ENCODE measurements at regions not wholly inside any gene's neighbourhood (a gene's known extent, or its start where the extent isn't known, plus 50 kb on each side); places are given as distances from the start of the nearest gene placed in this dataset.
"Not testable (repeated sequence)": the region's sequence is repeated elsewhere in the genome, so short reads cannot be mapped to it uniquely, and the experiment has no call there.

DNA sequence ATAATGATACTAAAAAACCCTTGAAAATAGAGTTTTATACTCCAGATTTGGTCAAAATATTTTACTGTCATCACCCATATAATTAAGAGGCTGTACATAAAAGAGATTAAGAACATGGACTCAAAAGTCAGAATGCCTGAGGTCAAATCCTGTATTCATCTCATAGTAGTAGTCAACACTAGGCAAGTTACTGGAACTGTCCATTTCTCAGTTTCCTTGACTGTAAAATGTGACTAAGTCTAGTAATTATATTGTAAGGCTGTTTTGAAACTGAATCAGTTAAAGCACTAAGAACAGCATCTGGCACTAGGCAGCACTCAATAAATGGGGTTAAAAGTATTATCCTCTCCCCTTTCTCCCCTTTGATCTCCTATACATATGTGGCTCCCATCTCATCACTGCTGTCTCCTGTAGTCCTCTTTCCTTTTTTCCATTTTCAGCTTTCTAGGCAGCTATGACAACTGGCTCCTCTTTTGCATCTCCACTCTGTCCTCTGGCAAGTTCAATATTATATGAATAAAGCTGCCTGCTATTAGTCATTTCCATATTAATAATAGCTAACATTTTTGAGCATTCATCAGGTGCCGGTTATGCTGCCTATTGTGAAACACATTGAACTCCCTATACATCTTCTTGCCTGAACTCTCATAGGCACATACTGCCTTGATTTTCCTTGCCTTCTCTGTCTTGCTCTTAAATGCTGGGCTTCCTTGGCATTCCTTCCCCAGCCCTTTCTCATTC, 185.8 kb upstream of the NREP start:
- no peak for DNase-seq (ENCODE audit: low spot score)

DNA sequence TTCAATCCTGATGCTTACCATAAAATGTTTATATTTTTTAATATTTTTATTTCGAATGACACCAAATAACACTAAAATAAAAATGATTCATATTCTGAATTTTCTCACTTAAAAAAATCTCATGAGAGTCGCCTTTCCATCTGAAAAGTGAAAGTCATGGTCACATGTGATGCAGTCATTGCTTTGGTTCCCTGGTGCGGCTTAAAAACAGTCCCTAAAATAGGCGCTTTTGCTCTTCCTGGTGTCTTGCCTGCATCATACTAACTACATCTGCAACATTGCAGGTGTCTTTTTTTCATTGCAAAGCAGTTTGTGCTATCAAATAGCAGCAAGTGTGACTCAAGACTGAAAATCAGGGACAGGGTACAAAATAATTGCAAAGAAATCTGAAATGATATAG, 185.2 kb upstream of the NREP start:
- DNase-seq (ENCODE audit: low spot score), result no peak

DNA sequence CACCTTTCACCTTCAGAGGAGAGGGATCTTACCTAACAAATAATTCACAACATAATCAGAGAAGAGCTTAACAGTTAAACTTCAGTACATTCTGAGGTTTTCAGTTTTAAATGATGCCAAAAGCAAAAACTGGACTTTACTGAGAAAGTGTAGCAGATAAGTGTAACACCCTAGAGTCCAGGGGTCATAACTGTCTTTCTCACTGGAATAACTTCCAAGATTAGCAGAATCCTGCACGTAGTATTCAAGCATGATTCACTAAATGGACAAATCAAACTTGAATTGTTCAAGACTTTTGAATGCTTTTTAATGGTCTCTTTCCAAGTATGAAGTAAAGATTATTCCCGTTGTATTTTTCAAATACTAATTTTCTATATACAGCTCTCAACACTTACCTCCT, 180.1 kb upstream of the NREP start:
- DNase-seq (ENCODE audit: low spot score), result no peak

DNA sequence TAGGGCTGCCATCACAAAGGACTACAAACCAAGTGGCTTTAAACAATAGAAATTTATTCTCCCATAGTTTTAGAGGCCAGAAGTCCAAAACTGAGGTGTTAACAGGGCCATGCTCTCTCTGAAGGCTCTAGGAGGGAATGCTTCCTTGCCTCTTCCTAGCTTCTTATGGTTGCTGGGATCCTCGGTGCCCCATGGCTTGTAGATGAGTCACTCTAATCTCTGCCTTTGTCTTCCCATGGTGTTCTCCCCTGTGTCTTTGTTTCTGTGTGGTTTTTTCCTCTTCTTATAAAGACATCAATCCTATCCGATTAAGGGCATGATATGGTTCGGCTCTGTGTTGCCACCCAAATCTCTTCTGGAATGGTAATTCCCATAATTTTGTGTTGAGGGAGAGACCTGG, 178.8 kb upstream of the NREP start:
- DNase-seq (ENCODE audit: low spot score), result no peak

- DNase-seq (ENCODE audit: low spot score), result no peak
These were observed 178.0 kb upstream of the NREP start for GRCh38 chr5:111935009-111935408.

DNA sequence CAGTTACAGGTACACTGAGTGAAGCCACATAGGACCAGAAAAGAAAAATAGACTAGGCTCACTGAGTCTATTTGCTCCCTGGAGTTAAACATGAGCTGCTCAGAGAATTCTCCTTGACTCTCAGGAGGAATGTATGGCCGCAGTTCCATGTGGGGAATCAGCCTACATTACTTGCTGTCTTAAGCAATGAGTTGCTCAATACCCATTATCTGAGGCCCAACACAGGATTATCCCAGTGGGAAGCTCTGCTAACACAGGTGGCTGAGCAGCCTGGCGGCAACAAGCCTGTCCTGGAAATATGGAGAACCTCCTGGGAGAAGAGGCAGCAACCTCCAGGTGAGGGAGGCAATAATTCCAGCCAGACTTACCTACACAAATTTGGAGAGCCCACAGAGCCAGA, 177.5 kb upstream of the NREP start:
- DNase-seq (ENCODE audit: low spot score), result no peak

GRCh38 chr5:111933086-111933485, 176.1 kb upstream of the NREP start:
- DNase-seq (ENCODE audit: low spot score), result no peak

GRCh38 chr5:111932628-111933027, 175.6 kb upstream of the NREP start:
- DNase-seq (ENCODE audit: low spot score), result no peak

DNA sequence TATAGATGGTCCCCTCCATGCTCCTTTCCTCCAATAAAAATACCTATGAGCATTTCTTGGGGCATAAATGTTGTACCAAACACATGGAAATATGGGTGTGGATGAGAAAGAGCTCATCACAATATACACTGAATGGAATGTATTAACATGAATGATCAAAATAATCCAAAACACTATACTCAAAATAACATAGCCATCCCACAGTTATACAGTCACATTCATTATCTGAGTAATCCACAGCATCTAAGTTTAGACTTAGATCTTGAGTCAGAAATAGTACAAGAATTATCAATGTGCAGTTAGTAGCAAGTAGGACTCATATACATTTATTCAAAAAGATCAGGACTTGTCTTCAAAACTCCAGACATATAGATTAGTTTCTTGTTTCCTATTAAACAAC, 175.2 kb upstream of the NREP start:
- no peak for DNase-seq (ENCODE audit: low spot score)

DNA sequence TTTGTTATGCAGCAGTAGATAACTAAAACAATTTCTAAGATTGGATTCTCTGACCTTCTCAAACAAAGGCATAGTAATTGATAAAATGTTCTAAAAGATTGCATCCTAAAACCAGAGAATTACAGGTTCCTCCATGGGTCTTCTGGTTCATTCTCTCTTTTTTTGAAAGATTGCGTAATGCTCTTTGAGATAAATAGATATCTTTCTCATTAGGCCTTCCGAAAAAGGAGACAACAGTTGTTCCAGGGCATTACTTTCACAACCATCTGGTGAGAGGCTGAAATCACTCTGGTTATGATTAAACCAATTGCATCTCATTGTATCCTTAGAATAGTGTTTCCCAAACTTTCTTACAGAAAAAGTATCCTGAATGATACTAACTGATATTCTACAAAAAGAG, 174.7 kb upstream of the NREP start:
- DNase-seq (ENCODE audit: low spot score), result no peak

- DNase-seq (ENCODE audit: low spot score), result no peak
These were observed 174.0 kb upstream of the NREP start for GRCh38 chr5:111930905-111931461.

DNA sequence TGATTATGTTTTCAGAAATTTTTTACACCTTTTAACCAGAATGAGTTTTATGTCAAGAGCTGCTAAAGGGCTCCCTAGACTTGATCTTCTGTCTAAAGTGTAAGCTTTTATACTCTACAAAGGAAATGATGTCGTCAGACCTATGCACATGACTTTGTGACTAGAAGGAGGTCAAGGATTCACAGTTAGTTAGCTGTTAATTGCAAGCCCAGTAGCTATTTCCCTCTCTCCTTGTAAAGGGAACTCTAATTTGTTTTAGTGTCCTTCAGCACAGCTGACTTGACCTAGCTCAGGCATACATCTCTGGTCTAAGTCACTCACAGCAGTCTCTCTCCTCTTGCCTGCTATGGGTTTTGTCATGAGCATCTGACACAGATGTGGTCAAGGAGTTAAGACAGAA, 173.5 kb upstream of the NREP start:
- DNase-seq (ENCODE audit: low spot score), result no peak

- DNase-seq (ENCODE audit: low spot score), result no peak
These were observed 172.9 kb upstream of the NREP start for GRCh38 chr5:111929867-111930266.

DNA sequence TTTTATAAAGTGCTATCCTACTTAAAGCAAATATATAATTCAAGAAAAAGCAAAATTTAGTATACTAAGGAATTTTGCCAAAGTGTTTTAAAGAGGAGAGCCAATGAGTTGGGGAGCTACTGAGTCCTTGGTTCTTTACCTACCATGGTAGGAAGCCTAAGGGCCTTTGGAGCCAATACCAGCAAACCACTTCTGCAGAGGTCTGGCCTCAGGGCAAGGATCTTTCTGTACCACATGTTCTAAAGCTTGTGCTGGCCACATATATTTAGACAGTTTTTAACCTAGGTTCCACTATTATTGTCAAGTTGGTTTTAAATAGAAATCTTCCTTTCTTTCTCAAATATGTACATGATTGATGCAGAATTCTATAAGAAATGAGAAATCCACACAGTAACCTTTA, 172.3 kb upstream of the NREP start:
- no peak for DNase-seq (ENCODE audit: low spot score)

GRCh38 chr5:111928511-111928910, 171.5 kb upstream of the NREP start:
- DNase-seq (ENCODE audit: low spot score), result no peak

DNA sequence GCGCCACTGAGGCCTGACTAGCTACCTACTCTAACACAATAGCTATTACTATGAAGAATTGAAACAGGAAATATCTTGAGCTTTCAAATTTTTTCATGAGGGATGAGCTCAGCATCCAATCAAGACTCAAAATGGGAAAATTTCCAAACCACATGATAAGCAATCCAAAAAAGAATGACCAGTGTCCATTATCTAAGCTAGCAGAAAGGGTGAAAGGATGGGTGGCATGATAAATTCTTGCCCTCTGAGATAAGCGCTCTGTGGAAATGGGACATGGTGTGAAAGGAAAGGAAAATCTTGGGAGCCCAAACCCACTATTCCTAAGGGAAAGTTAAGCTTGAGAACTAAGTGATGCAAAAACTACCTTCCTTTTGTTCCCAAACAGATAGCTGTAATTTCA, 170.2 kb upstream of the NREP start:
- no peak for DNase-seq (ENCODE audit: low spot score)

DNA sequence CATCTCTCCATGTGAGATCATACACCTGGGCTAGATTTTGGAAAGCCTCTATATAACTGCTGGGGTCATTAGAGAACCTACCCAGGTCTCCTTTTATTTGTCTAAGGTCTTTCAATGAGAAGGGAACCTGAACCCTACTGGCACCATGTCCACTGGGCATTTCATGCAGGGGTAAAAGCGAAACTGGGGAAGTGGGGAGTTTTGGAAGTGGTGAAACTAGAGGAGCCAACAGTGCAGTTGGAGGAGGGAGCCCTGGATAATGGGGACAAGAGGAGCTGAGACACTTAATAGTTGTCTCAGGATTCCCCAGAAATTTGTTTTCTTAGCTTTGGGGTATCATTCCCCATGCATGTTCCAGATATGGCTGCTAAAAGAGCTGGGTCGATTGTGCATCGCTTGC, 169.0 kb upstream of the NREP start:
- DNase-seq (ENCODE audit: low spot score), result no peak

DNA sequence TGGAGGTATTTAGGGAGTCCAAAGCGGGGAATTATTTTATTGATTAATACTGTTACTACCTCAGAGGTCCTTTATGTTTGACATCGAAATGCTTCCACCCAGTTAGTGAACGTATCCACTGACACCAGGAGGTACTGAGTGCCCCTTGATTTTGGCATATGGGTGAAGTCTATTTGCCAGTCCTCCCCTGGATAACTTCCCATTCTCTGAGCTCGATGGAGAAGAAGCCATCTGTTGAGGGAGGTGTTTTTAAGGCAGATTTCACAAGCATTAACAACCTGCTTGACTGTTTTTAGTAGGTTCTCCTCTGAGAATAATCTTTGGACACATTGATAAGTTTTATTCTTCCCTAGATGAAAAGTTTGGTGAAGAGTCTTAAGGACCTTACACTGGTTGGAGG, 165.3 kb upstream of the NREP start:
- no peak for DNase-seq (ENCODE audit: low spot score)

DNA sequence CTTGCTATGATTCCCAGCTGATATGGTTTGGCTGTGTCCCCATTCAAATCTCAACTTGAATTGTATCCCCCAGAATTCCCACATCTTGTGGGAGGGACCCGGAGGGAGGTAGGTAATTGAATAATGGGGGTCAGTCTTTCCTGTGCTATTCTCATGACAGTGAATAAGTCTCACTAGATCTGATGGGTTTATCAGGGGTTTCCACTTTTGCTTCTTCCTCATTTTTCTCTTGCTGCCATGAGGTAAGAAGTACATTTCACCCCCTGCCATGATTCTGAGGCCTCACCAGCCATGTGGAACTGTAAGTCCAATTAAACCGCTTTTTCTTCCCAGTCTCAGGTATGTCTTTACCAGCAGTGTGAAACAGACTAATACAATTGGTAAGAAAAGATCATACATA, 164.7 kb upstream of the NREP start:
- not testable (repeated sequence) for DNase-seq (ENCODE audit: low spot score)

DNA sequence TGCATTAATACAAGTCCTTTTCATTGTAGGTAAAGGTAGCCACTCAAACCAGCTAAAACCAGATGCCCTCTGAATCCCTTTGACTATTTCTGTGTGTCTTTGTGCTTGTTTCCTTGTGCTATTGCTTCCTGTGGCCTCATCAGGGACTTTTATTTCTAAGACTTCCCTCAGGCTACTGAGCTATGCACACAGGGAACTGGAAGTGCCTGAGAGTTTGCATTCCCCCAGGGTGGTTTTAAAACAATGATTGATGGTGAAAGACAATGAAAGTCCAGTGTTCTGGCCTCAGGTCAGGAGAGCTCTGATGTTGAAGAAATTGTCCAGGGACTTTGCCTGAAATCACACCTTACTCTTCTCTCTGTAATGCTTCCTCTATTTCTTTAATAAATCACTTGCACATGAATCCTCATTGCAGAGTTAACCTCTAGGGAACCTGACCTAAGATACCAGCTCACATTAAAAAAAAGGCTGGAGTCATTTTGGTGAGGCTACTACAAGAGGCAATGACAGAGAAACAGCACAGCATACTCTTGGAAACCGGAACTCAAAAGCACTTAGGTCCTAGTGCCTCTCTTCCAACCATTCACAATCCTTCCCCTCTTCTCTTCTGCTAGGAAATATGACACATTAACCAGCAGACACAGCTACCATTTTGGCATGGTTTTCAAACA, 158.1 kb upstream of the NREP start:
- no peak for DNase-seq (ENCODE audit: low spot score)

- DNase-seq (ENCODE audit: low spot score), result no peak
These were observed 145.4 kb upstream of the NREP start for GRCh38 chr5:111902436-111902835.

GRCh38 chr5:111901296-111901695, 144.3 kb upstream of the NREP start:
- DNase-seq (ENCODE audit: low spot score), result no peak

DNA sequence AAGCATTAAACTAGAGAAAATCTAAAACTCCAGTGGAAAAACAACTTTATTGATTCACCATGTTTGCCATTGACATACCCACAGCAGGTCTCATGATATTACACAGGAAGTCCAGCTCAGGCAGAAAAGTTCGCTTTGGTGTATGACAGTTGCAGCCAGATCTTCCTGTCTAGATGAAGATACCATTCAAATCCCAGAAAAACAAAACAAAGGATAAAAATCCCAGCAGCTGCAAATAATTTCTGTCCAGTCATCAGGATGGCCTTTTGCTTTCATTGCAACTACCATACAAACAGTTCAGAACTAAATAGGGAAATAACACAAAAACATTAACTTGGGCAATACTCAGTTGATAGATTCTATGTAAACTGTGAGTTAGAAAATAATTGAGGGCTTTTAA, 136.0 kb upstream of the NREP start:
- no peak for DNase-seq (ENCODE audit: low spot score)

GRCh38 chr5:111887706-111888105, 130.7 kb upstream of the NREP start:
- DNase-seq (ENCODE audit: low spot score), result no peak

All from ecto neural progenitor cell (in vitro differentiated cells).